ENCODE measurements at regions not wholly inside any gene's neighbourhood (a gene's known extent, or its start where the extent isn't known, plus 50 kb on each side); places are given as distances from the start of the nearest gene placed in this dataset.
"Not testable (repeated sequence)": the region's sequence is repeated elsewhere in the genome, so short reads cannot be mapped to it uniquely, and the experiment has no call there.

DNA sequence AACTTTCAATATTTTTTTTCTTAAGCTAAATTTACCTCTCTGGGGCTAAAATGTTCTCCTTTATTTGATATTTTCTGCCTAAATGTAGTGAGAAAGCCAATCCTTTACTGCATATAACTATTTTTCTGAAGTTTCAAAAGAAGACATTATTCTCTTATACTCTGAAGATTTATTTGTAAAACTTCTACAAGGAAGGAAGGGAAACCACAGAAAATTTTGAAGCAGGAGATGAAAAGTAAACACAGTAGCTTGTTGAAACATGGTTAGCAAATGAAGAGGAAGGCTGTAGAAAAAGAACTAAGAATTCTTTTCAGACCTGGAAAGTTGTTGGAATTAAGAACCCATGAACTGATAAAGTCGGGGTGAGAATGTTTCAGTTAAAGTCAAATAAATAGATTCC, 330.3 kb downstream of the HGF start:
- TF ChIP-seq, protein P1, sequence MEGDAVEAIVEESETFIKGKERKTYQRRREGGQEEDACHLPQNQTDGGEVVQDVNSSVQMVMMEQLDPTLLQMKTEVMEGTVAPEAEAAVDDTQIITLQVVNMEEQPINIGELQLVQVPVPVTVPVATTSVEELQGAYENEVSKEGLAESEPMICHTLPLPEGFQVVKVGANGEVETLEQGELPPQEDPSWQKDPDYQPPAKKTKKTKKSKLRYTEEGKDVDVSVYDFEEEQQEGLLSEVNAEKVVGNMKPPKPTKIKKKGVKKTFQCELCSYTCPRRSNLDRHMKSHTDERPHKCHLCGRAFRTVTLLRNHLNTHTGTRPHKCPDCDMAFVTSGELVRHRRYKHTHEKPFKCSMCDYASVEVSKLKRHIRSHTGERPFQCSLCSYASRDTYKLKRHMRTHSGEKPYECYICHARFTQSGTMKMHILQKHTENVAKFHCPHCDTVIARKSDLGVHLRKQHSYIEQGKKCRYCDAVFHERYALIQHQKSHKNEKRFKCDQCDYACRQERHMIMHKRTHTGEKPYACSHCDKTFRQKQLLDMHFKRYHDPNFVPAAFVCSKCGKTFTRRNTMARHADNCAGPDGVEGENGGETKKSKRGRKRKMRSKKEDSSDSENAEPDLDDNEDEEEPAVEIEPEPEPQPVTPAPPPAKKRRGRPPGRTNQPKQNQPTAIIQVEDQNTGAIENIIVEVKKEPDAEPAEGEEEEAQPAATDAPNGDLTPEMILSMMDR (IDR thresholded peaks at IDR 0.05; ENCODE audit: insufficient read depth, low read length): no peak
- no peak for DNase-seq (ENCODE audit: low read depth)
- no peak overlapping the region for H3K4me3 ChIP-seq (ENCODE audit: low read depth, low read length)

DNA sequence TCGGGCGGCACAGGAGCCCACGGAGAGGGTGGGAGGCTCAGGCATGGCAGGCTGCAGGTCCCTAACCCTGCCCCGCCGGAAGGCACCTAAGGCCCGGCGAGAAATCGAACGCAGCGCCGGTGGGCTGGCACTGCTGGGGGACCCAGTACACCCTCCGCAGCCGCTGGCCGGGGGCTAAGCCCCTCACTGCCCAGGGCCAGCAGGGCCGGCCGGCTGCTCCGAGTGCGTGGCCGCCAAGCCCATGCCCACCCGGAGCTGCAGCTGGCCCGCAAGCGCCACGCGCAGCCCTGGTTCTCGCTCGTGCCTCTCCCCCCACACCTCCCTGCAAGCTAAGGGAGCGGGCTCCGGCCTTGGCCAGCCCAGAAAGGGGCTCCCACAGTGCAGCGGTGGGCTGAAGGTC, 332.7 kb downstream of the HGF start:
- H3K4me3 ChIP-seq (ENCODE audit: low read depth, low read length); DNase-seq (ENCODE audit: low read depth): not testable (repeated sequence)

DNA sequence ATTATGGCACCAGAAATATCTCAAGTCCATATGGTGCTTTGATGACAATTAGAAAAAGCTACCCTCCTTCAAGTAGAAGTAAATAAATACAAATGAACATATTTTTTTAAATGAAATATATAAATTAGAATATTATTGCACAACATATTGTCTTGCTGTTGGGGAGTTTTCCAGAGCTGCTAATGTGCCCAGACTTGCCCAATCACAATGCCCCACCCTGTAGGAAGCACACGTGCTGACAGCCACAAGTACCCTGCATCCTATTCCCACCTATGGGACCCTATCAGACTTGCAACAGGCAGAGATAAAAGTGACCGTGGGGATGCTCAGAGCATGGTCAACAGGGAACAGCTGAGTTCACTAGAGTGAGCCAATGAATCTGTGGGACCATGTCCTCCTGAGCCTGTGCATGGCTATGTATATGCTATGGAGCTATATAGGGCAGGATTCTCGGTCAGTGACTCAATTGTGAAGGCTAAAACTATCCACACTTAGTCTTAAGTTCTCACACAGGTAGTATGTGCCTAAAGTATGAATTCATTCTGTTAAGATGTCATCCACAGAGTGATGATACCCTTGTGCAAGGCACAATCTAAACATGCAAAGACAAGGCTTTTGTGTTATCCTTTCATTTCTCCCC, 336.0 kb downstream of the HGF start:
- TF ChIP-seq, protein P1 (IDR thresholded peaks at IDR 0.05; ENCODE audit: insufficient read depth, low read length): no peak
- no peak overlapping the region for H3K4me3 ChIP-seq (ENCODE audit: low read depth, low read length)
- no peak for DNase-seq (ENCODE audit: low read depth)

DNA sequence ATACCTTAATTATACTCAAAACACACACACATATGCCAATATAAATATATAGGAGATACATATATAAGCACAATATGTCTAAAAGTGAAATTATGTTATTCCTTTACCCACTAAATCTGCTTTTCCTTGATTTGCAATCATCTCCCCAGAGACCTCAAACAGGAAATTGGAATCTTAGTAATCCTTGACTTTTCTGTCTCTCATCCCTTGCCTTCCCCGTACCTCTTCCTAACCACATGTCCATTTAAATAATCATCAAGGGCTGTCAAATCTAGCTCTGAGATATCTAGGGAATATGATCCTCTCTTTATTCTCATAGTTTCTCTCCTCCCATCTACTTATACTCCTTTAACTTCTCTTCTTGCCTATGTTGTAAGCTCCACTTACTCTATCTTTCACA, 336.6 kb downstream of the HGF start:
- no peak for DNase-seq (ENCODE audit: low read depth)
- TF ChIP-seq, protein P1 (IDR thresholded peaks at IDR 0.05; ENCODE audit: insufficient read depth, low read length): no peak
- no peak overlapping the region for H3K4me3 ChIP-seq (ENCODE audit: low read depth, low read length)

DNA sequence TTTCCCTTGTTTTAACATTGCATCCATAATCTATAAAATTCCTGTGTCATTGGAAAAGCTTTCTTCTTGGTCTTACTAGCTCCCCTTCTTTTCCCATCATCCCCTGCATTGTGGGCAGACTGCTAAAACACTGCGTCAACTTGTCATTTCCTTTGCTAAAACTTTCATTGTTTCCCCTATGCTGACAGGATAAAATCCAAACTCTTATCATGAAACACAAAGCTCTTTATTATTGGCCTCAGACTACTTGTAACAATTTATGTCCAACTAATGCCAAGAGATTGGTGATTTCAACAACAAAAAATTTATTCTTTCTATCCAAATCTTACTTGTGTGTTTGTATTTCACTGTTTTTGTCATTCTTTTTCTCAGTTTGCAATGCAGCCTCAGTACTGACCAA, 339.1 kb downstream of the HGF start:
- no peak overlapping the region for H3K4me3 ChIP-seq (ENCODE audit: low read depth, low read length)
- peak; percentile 96 for DNase-seq (ENCODE audit: low read depth)
- TF ChIP-seq, protein P1 (IDR thresholded peaks at IDR 0.05; ENCODE audit: insufficient read depth, low read length): no peak

DNA sequence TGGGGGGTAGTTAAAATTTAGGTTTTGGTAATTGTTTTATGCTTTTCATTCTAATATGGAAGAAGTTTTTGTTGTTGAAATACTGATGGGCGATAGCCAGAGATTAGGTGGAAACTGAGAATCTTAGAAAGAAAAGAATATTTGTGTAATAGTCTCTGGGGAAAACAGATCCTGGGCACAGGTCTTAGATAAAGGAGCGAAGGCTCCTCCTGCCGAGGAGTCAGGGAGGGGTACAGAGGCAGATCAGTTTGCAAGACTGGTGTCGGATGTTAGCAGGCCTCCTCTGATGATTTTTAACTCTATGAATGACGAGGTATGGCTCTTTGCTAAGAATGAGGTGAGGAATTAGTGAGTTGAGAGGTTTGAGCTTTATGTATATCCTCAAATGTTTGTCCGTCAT, 339.7 kb downstream of the HGF start:
- TF ChIP-seq, protein P1 (IDR thresholded peaks at IDR 0.05; ENCODE audit: insufficient read depth, low read length): no peak
- peak; percentile 69 for DNase-seq (ENCODE audit: low read depth)
- no peak overlapping the region for H3K4me3 ChIP-seq (ENCODE audit: low read depth, low read length)

DNA sequence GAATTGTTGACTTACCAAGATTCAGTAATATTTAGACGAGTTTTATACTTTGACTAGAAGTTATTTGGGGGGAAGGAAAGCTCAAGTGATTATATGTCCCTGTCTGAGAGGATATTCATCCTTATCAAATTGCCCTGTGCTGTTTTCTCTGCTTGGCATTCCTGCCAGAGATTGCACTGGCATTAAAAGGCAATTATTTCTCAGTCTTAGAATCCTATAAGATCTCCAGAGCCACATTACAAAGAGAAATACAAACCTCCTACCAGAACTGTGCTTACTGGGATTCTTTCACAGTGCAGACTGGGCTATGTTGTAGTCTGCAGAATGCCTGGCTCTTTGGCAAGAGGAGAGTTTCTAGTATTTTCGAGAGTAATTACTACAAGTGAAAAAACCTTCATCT, 342.4 kb downstream of the HGF start:
- DNase-seq (ENCODE audit: low read depth): no peak
- TF ChIP-seq, protein P1 (IDR thresholded peaks at IDR 0.05; ENCODE audit: insufficient read depth, low read length): no peak
- H3K4me3 ChIP-seq (ENCODE audit: low read depth, low read length): no peak overlapping the region
